ENCODE measurements at regions not wholly inside any gene's neighbourhood (a gene's known extent, or its start where the extent isn't known, plus 50 kb on each side); places are given as distances from the start of the nearest gene placed in this dataset.

DNA sequence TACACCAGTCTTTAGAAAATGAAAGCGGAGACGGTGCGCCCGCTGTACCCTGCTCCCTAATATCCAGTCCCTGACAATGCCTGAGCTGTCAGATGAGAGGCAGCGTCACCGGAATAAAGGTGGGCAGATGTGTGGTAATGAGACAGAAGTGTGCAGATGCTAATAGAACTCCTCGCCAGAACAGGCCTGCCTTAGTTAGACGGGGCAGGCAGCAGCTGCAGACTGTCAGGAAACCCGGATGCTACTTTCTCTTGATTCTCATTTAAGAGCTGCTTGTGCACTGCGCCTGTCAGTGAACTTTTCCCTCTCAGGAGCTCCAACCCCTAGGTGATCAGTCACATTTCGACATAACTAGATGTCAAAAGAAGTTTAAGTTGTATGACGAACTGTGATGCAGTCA, 221.8 kb upstream of the IRX3 start:
- no peak overlapping the region for H3K4me3 ChIP-seq (ENCODE audit: low read depth, low read length)

GRCh38 chr16:54506741-54507500, 220.3 kb upstream of the IRX3 start:
- no peak for DNase-seq (ENCODE audit: low read depth)

More for the DNA sequence above, 221.8 kb upstream of the IRX3 start:
- DNase-seq (ENCODE audit: low read depth): no peak
- TF ChIP-seq CTCF (IDR thresholded peaks at IDR 0.05; ENCODE audit: insufficient read depth, low read depth, low read length, missing control alignments): no peak

GRCh38 chr16:54506214-54506580, 219.6 kb upstream of the IRX3 start:
- DNase-seq (ENCODE audit: low read depth): no peak
- TF ChIP-seq CTCF (IDR thresholded peaks at IDR 0.05; ENCODE audit: insufficient read depth, low read depth, low read length, missing control alignments): no peak
- H3K4me3 ChIP-seq (ENCODE audit: low read depth, low read length): no peak overlapping the region

More at GRCh38 chr16:54506741-54507500, 220.3 kb upstream of the IRX3 start:
- no peak for TF ChIP-seq CTCF (IDR thresholded peaks at IDR 0.05; ENCODE audit: insufficient read depth, low read depth, low read length, missing control alignments)
- no peak overlapping the region for H3K4me3 ChIP-seq (ENCODE audit: low read depth, low read length)

DNA sequence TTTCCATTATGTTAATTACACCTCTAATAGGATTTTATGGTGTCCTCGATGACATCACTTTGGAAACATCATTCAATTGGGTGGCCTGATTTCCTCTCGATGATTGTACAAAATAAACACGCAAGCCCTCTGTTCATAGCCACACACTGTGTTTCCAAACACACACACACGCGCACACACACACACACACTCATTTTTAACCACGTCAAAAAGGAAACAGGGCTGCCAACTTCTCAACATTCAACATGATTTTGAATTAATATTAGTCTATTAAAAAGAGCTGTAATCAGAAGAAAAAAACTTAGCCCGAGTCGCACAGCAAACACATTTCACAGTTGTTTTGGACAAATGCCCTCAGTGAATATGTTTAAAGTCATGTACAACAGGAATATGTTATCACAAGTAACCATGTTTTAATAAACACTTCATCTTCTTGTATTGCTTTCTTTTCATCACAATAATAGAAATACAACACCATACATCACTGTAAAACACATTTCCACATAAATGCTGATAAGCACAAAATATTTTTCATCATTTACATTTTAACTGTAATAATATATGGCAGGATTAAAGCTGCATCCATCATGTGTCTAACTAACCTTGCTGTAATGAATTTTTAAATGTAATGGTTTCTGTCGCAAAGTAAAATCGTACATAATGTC, 219.1 kb upstream of the IRX3 start:
- no peak for DNase-seq (ENCODE audit: low read depth)
- TF ChIP-seq CTCF (IDR thresholded peaks at IDR 0.05; ENCODE audit: insufficient read depth, low read depth, low read length, missing control alignments): no peak
- no peak overlapping the region for H3K4me3 ChIP-seq (ENCODE audit: low read depth, low read length)

GRCh38 chr16:54504372-54504771, 217.8 kb upstream of the IRX3 start:
- TF ChIP-seq CTCF (IDR thresholded peaks at IDR 0.05; ENCODE audit: insufficient read depth, low read depth, low read length, missing control alignments): no peak
- no peak for DNase-seq (ENCODE audit: low read depth)
- H3K4me3 ChIP-seq (ENCODE audit: low read depth, low read length): no peak overlapping the region

GRCh38 chr16:54503856-54504219, 217.3 kb upstream of the IRX3 start:
- no peak for DNase-seq (ENCODE audit: low read depth)
- no peak overlapping the region for H3K4me3 ChIP-seq (ENCODE audit: low read depth, low read length)

More at GRCh38 chr16:54503856-54504219, 217.3 kb upstream of the IRX3 start:
- no peak for TF ChIP-seq CTCF (IDR thresholded peaks at IDR 0.05; ENCODE audit: insufficient read depth, low read depth, low read length, missing control alignments)
